ENCODE measurements at regions not wholly inside any gene's neighbourhood (a gene's known extent, or its start where the extent isn't known, plus 50 kb on each side); places are given as distances from the start of the nearest gene placed in this dataset.

GRCh38 chr2:226531061-226531810 is 268.4 kb downstream of the IRS1 start:
- no peak overlapping the region for H3K4me3 ChIP-seq (replicated peaks in 1 of 3)
- 86 to 91% methylated on average over 12 of the region's 12 CpGs for WGBS, 2 donors
- TF ChIP-seq CTCF (IDR thresholded peaks at IDR 0.05) (no peak), POLR2A (IDR thresholded peaks at IDR 0.05) (no peak)
- no peaks in the 10 kb centered on the region for H3K36me3 ChIP-seq
- H3K9me3 ChIP-seq: no peaks in the 10 kb centered on the region
- H3K27me3 ChIP-seq: no peaks in the 10 kb centered on the region
- peaks cover 0 to 2% of the 10 kb centered on the region in 2 donors for H3K4me1 ChIP-seq
- DNase-seq: no peak
- no peak overlapping the region for H3K27ac ChIP-seq
- intact Hi-C loops (cut with DNase I): no loop called here

- WGBS, 2 donors: 94 to 98% methylated on average over 2 of the region's 2 CpGs
- no peaks in the 10 kb centered on the region for H3K27me3 ChIP-seq
- TF ChIP-seq CTCF (IDR thresholded peaks at IDR 0.05) (no peak), POLR2A (IDR thresholded peaks at IDR 0.05) (no peak)
- H3K9me3 ChIP-seq: no peaks in the 10 kb centered on the region
- no peaks in the 10 kb centered on the region for H3K4me1 ChIP-seq
- no peaks in the 10 kb centered on the region for H3K36me3 ChIP-seq
- no peak overlapping the region for H3K27ac ChIP-seq
- intact Hi-C loops (cut with DNase I): no loop called here
- no peak overlapping the region for H3K4me3 ChIP-seq (replicated peaks in 1 of 3)
- no peak for DNase-seq
Observed at GRCh38 chr2:226529556-226529955, 270.1 kb downstream of the IRS1 start.

GRCh38 chr2:226526716-226527115 is 272.9 kb downstream of the IRS1 start:
- DNase-seq: no peak
- H3K36me3 ChIP-seq: no peaks in the 10 kb centered on the region
- H3K4me1 ChIP-seq: peaks cover 0 to 3% of the 10 kb centered on the region in 2 donors
- TF ChIP-seq POLR2A (IDR thresholded peaks at IDR 0.05) (no peak), CTCF (IDR thresholded peaks at IDR 0.05) (no peak)
- intact Hi-C loops (cut with DNase I): no loop called here
- no peaks in the 10 kb centered on the region for H3K9me3 ChIP-seq
- no peaks in the 10 kb centered on the region for H3K27me3 ChIP-seq
- H3K27ac ChIP-seq: no peak overlapping the region
- 76 to 78% methylated on average over 3 of the region's 3 CpGs for WGBS, 2 donors
- no peak overlapping the region for H3K4me3 ChIP-seq (replicated peaks in 1 of 3)

- 84 to 89% methylated on average over 2 of the region's 2 CpGs for WGBS, 2 donors
- no peak for DNase-seq
- intact Hi-C loops (cut with DNase I): no loop called here
- no peaks in the 10 kb centered on the region for H3K27me3 ChIP-seq
- no peak overlapping the region for H3K27ac ChIP-seq
- TF ChIP-seq CTCF (IDR thresholded peaks at IDR 0.05): no peak
- TF ChIP-seq POLR2A (IDR thresholded peaks at IDR 0.05): no peak
- H3K4me3 ChIP-seq (replicated peaks in 1 of 3): no peak overlapping the region
- H3K4me1 ChIP-seq: peaks cover 0 to 3% of the 10 kb centered on the region in 2 donors
- H3K36me3 ChIP-seq: no peaks in the 10 kb centered on the region
- H3K9me3 ChIP-seq: no peaks in the 10 kb centered on the region
Observed at GRCh38 chr2:226524381-226524843, 275.2 kb downstream of the IRS1 start.

GRCh38 chr2:226520723-226521122 is 278.9 kb downstream of the IRS1 start:
- 81 to 83% methylated on average over 2 of the region's 2 CpGs for WGBS, 2 donors
- H3K36me3 ChIP-seq: no peaks in the 10 kb centered on the region
- no peaks in the 10 kb centered on the region for H3K9me3 ChIP-seq
- H3K4me3 ChIP-seq (replicated peaks in 1 of 3): no peak overlapping the region
- TF ChIP-seq POLR2A (IDR thresholded peaks at IDR 0.05) (no peak), CTCF (IDR thresholded peaks at IDR 0.05) (no peak)
- no peak for DNase-seq
- no peaks in the 10 kb centered on the region for H3K27me3 ChIP-seq
- H3K27ac ChIP-seq: no peak overlapping the region
- H3K4me1 ChIP-seq: peaks cover 0 to 3% of the 10 kb centered on the region in 2 donors
- intact Hi-C loops (cut with DNase I): no loop called here
